Glutamatergic neuron (in vitro differentiated cells): ENCODE measurements at regions not wholly inside any gene's neighbourhood (a gene's known extent, or its start where the extent isn't known, plus 50 kb on each side); places are given as distances from the start of the nearest gene placed in this dataset.

Experiments
- DNase-seq: peaks from one replicate; pipeline ENCODE4 v3.0.0; 2022
- H3K27ac Mint-ChIP-seq: one replicate; pipeline ENCODE4 v1.8.0; 2020; ENCODE audit warnings: mild to moderate bottlenecking, mixed read lengths, inconsistent platforms; ENCODE audit not compliant: unreplicated experiment
- H3K27me3 Mint-ChIP-seq: one replicate; pipeline ENCODE4 v1.8.0; 2020; ENCODE audit warnings: mild to moderate bottlenecking, moderate library complexity, mixed read lengths, inconsistent platforms; ENCODE audit not compliant: unreplicated experiment
- H3K36me3 Mint-ChIP-seq: one replicate; pipeline ENCODE4 v1.8.0; 2020; ENCODE audit warnings: mild to moderate bottlenecking, mixed read lengths, inconsistent platforms; ENCODE audit not compliant: unreplicated experiment
- H3K4me1 Mint-ChIP-seq: one replicate; pipeline ENCODE4 v1.8.0; 2020; ENCODE audit warnings: mild to moderate bottlenecking, low read depth, mixed read lengths, inconsistent platforms; ENCODE audit not compliant: unreplicated experiment
- H3K4me3 Mint-ChIP-seq: one replicate; pipeline ENCODE4 v1.8.0; 2020; ENCODE audit warnings: mild to moderate bottlenecking, mixed read lengths, inconsistent platforms; ENCODE audit not compliant: unreplicated experiment
- H3K9me3 Mint-ChIP-seq: one replicate; pipeline ENCODE4 v1.8.0; 2020; ENCODE audit warnings: mild to moderate bottlenecking, moderate library complexity, mixed read lengths, inconsistent platforms; ENCODE audit not compliant: unreplicated experiment
- TF ChIP-seq, protein P1 (sequence below): fragments of 200-600 bp; sonication (generic); IDR thresholded peaks from one replicate; pipeline ENCODE4 v1.5.0; 2021; ENCODE audit not compliant: partially characterized antibody, unreplicated experiment

DNA sequence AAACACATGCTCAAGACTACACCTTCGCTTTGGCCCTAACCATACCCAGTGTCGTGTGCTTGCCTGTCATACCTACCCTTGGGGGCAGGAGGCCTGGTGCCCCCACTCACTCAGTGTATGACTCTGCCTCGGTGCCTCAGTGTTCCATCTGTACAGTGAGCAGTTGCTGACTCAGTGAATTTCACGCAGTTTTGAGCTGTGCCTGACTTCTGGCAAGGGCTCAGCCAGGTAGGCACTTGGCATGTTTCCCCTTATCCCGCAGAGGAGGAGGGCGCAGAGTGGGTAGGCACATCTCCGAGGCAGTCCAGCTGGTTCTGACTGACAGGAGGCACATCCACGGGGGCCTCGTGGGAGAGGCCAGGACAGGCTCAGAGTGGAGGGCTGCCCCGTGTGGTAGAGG lies 148.9 kb upstream of the CIBAR2 start:
- H3K9me3 Mint-ChIP-seq: peaks cover 14% of the 10 kb centered on the region
- H3K27ac Mint-ChIP-seq: peak overlapping the region; percentile 52
- H3K27me3 Mint-ChIP-seq: peaks cover 24% of the 10 kb centered on the region
- DNase-seq: no peak
- TF ChIP-seq, protein P1, sequence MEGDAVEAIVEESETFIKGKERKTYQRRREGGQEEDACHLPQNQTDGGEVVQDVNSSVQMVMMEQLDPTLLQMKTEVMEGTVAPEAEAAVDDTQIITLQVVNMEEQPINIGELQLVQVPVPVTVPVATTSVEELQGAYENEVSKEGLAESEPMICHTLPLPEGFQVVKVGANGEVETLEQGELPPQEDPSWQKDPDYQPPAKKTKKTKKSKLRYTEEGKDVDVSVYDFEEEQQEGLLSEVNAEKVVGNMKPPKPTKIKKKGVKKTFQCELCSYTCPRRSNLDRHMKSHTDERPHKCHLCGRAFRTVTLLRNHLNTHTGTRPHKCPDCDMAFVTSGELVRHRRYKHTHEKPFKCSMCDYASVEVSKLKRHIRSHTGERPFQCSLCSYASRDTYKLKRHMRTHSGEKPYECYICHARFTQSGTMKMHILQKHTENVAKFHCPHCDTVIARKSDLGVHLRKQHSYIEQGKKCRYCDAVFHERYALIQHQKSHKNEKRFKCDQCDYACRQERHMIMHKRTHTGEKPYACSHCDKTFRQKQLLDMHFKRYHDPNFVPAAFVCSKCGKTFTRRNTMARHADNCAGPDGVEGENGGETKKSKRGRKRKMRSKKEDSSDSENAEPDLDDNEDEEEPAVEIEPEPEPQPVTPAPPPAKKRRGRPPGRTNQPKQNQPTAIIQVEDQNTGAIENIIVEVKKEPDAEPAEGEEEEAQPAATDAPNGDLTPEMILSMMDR: no peak
- H3K4me3 Mint-ChIP-seq: no peak overlapping the region
- no peaks in the 10 kb centered on the region for H3K36me3 Mint-ChIP-seq
- H3K4me1 Mint-ChIP-seq: peaks cover 44% of the 10 kb centered on the region

DNA sequence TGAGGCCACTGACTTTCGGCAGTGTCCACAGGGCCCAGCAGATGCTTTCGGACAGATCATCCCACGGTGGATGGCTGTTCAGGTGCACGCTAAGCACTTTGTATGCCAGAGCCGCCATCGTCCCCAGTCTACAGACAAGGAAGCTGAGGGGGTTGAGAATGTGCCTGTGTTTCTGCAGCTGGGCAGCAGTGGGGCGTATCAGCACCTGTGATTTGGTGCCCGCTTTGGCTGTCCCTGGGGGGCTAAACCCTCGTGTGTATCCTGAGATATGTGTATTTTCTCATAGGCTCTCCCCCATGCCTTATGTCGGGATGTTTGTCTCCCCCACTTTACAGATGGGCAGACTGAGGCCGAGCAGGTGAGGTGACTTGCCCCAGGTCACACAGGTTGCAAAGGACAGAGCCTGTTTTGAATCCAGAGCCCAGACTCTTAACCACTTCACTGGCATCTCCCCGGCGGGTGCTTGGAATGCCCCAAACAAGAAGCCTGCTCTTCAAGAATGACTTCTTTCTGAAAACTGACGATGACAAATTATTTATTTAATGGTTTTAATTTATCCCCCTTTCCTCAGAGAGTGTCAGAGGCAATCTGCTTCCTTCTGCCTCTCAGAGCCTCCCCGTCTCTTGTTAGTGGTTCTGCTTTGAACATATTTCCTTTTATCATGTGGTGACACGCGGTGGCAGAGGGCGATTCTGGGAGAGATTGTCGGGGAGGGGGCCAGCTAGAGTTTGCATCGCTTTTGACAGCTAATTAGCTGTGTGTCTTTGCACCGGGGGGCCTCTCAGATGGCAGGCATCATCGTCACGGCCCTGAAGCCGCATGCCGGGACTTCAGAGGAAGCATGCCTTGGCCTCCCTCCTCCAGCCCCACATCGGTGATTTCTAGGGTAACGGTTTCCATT lies 149.6 kb upstream of the CIBAR2 start:
- Mint-ChIP-seq H3K9me3 (peaks cover 11% of the 10 kb centered on the region), H3K36me3 (no peaks in the 10 kb centered on the region), H3K4me1 (peaks cover 45% of the 10 kb centered on the region), H3K27ac (peak overlapping the region; percentile 23), H3K4me3 (no peak overlapping the region), H3K27me3 (peaks cover 22% of the 10 kb centered on the region)
- no peak for DNase-seq
- TF ChIP-seq, protein P1: no peak

DNA sequence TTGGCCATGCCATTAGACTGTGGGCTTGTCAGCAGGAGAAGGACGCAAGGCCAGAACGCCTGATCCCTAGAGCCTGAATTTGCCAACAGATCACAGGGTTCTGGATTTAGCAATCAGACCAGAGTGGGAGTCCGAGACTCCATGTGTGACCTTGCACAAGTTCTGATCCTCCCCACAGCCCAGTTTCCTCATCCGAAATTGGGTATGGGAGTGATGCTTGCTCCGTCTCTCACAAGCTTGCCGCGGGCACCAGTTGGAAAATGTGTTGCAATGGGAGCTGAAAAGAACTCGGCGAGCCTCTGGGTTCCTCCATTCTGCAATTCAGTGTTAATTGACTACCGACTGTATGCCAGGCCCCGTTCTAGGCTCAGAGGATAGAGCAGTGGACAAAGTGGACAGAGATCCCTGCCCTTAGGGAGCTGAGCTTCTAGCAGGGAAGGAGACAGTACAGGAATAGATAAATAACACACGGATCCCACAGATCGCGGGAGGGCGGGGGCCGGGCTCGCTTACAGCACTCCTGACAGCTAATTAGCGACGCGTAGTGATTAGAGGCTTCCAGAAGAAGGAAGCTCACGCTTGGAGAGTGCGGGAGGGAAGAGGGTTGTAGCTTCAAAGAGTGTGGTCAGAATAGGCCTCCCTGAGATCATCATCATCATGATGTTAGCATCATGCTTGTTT lies 150.4 kb upstream of the CIBAR2 start:
- Mint-ChIP-seq H3K27ac (peak overlapping the region; percentile 79), H3K4me1 (peaks cover 45% of the 10 kb centered on the region), H3K36me3 (no peaks in the 10 kb centered on the region), H3K4me3 (peak overlapping the region; percentile 58), H3K27me3 (peaks cover 16% of the 10 kb centered on the region), H3K9me3 (peaks cover 11% of the 10 kb centered on the region)
- TF ChIP-seq, protein P1: no peak
- no peak for DNase-seq

DNA sequence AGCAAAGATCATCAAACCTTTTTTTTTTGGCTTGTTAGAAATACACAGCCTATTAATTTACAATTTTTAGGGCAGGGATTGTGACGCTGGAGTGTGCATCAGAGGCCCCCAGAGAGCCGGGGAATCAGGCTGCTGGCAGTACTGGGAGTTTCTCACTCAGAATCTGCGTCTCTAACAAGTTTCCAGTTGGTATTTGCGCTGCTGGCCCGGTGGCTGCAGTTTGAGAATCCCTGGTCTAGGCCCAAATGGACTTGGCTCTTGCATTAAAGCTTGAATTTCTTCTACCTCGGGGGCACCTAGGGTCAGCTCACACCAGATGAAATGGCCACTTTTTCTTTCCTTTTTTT lies 150.9 kb upstream of the CIBAR2 start:
- Mint-ChIP-seq H3K9me3 (peaks cover 9% of the 10 kb centered on the region), H3K36me3 (no peaks in the 10 kb centered on the region), H3K4me3 (peak overlapping the region; percentile 58), H3K4me1 (peaks cover 40% of the 10 kb centered on the region), H3K27ac (peak overlapping the region; percentile 79), H3K27me3 (peaks cover 16% of the 10 kb centered on the region)
- TF ChIP-seq, protein P1: no peak
- no peak for DNase-seq

DNA sequence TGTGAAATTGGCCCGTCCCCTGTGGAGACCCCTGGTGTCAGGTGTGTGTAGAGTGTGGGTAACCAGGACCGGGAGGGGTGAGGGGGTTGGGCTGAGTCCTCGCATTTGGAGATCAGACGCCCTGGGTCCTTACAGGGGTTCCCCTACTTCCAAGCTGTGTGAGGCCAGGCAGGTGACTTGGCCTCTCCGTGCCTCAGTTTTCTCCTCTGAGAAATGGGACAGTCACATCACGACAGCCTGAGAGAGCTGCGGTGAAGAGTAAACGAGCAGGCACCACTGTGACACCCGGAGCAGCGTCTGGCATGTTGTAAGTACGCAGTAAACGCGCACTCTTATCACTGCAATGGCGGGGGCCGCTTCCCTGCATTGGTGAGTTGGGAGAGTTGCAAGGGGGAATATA lies 152.5 kb upstream of the CIBAR2 start:
- no peaks in the 10 kb centered on the region for H3K36me3 Mint-ChIP-seq
- H3K27me3 Mint-ChIP-seq: peaks cover 10% of the 10 kb centered on the region
- DNase-seq: no peak
- peak overlapping the region; percentile 43 for H3K27ac Mint-ChIP-seq
- TF ChIP-seq, protein P1: no peak
- peaks cover 43% of the 10 kb centered on the region for H3K4me1 Mint-ChIP-seq
- peaks cover 14% of the 10 kb centered on the region for H3K9me3 Mint-ChIP-seq
- no peak overlapping the region for H3K4me3 Mint-ChIP-seq
